Activated CD8-positive, alpha-beta memory T cell treated with anti-CD3 and anti-CD28 coated beads for 24 hours (primary cell): ENCODE measurements at regions not wholly inside any gene's neighbourhood (a gene's known extent, or its start where the extent isn't known, plus 50 kb on each side); places are given as distances from the start of the nearest gene placed in this dataset.
"Not testable (repeated sequence)": the region's sequence is repeated elsewhere in the genome, so short reads cannot be mapped to it uniquely, and the experiment has no call there.

ENCODE experiments used
- DNase-seq: peaks from one replicate; pipeline ENCODE4 v3.0.0-alpha.2; 2020

GRCh38 chr22:19643448-19644313 lies 70.6 kb upstream of the SEPTIN5 start:
- DNase-seq: no peak

- no peak for DNase-seq
These were observed 69.7 kb upstream of the SEPTIN5 start for GRCh38 chr22:19644314-19645223.

GRCh38 chr22:19645391-19645790 lies 68.9 kb upstream of the SEPTIN5 start:
- DNase-seq: no peak

GRCh38 chr22:19645905-19646304 lies 68.4 kb upstream of the SEPTIN5 start:
- DNase-seq: no peak

- no peak for DNase-seq
These were observed 67.9 kb upstream of the SEPTIN5 start for GRCh38 chr22:19646383-19646782.

GRCh38 chr22:19648419-19648929 lies 65.8 kb upstream of the SEPTIN5 start:
- no peak for DNase-seq

- DNase-seq: no peak
These were observed 62.0 kb upstream of the SEPTIN5 start for GRCh38 chr22:19652316-19652715.

- DNase-seq: no peak
These were observed 59.8 kb upstream of the SEPTIN5 start for GRCh38 chr22:19654338-19654987.

GRCh38 chr22:19655399-19655798 lies 58.9 kb upstream of the SEPTIN5 start:
- no peak for DNase-seq

- DNase-seq: peak; percentile 43
These were observed 57.6 kb upstream of the SEPTIN5 start for GRCh38 chr22:19656541-19657251.

GRCh38 chr22:19657252-19658056 lies 56.8 kb upstream of the SEPTIN5 start:
- DNase-seq: no peak

GRCh38 chr22:19658057-19658966 lies 56.0 kb upstream of the SEPTIN5 start:
- DNase-seq: no peak

- no peak for DNase-seq
These were observed 55.1 kb upstream of the SEPTIN5 start for GRCh38 chr22:19658967-19659804.

GRCh38 chr22:19659805-19660345 lies 54.4 kb upstream of the SEPTIN5 start:
- no peak for DNase-seq

GRCh38 chr22:19660583-19660982 lies 53.7 kb upstream of the SEPTIN5 start:
- not testable (repeated sequence) for DNase-seq

GRCh38 chr22:19661156-19661555 lies 53.1 kb upstream of the SEPTIN5 start:
- DNase-seq: no peak

GRCh38 chr22:19662049-19662684 lies 52.1 kb upstream of the SEPTIN5 start:
- not testable (repeated sequence) for DNase-seq

- DNase-seq: no peak
These were observed 51.0 kb upstream of the SEPTIN5 start for GRCh38 chr22:19663286-19663815.
